OCI-M2 (cell line): ENCODE measurements at regions not wholly inside any gene's neighbourhood (a gene's known extent, or its start where the extent isn't known, plus 50 kb on each side); places are given as distances from the start of the nearest gene placed in this dataset.
A peak's percentile ranks its signal among the peaks of the same experiment; 100 is the strongest.

Experiments
- DNase-seq: peaks from one replicate; lab custom pipeline; 2025; ENCODE audit not compliant: unreplicated experiment; lab: John Stamatoyannopoulos, UW

DNA sequence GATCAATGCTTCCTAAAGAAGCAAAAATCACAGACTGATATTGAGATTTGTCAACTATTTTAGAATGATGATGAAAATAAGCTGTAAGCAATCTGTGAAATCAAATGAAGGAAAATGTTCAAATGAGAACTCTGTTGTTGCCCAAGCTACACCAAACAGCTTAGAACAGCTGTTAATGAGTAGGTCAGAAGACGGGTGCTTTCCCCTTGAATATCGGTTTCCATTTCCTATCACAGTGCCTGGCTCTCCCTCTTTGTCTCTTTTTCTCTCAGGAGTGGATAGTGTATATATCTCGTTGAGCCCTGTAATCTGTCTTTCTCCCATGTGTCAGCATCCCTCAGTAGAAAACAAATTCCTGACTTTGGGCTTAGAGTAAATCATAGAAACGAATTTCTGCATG is 1592.9 kb upstream of the TENM3 start:
- no peak for DNase-seq

- DNase-seq: no peak
These were observed 1590.7 kb upstream of the TENM3 start for GRCh38 chr4:180652533-180652932.

DNA sequence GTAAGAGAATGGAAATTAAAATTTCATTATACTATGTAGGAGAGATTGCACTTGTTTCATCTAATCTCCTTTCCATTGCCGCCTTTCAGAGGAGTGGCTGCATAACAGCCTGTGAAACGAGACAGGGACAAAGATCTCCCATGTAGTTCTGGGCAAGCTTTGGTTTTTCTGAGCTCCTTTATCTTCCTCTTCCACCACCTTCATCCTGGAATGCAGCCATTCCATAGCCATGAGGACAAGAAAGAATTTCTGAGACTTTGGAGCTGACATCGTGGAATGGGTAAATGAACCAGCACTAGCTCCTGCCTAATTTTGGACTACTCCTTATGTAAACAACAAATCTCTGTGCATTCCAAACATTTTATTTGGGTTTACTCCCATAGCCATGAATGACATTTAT is 1587.3 kb upstream of the TENM3 start:
- DNase-seq: no peak

GRCh38 chr4:180657881-180658280 is 1585.3 kb upstream of the TENM3 start:
- DNase-seq: no peak

- DNase-seq: peak; percentile 35
These were observed 1578.3 kb upstream of the TENM3 start for GRCh38 chr4:180664766-180665368.

GRCh38 chr4:180665481-180665880 is 1577.7 kb upstream of the TENM3 start:
- DNase-seq: no peak

- peak; percentile 5 for DNase-seq
These were observed 1577.0 kb upstream of the TENM3 start for GRCh38 chr4:180665994-180666824.

DNA sequence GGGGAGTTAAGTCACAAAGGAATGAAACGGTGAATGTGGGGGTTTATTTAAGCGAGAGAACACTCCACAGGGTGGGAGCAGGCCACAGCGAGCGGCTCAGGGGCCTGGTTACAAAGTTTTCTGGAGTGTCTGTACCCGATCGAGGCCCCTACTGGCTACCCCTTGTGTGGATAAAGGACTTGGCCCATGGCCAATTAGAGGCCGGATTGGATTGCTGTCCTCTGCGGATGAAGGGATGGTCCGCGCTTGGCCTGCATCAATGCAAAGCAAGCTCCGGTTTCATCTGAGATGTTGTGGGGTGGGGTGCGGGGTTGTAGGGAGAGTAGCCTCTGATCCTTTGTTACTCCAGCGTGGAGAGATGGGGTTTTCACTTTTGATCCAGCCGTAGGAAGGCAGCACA is 1574.5 kb upstream of the TENM3 start:
- DNase-seq: no peak

DNA sequence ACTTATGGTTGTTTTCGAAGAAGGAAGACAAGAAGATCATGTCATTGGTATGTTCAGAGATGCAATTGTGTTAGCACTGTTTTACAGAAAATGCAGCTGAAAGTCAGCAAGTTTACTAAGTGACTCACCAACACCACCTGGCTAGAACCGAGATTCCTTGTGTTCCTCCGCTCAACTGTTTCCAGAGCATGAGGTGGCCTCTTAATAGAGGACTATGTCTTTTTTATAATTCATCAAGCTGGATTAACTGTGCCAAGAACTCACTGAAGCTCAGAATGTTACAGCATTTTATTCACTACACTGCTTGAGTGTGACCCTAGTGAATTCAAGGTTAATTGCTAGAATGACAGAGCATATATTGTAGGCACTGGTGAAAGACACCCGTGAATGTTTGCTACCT is 1573.5 kb upstream of the TENM3 start:
- DNase-seq: no peak

DNA sequence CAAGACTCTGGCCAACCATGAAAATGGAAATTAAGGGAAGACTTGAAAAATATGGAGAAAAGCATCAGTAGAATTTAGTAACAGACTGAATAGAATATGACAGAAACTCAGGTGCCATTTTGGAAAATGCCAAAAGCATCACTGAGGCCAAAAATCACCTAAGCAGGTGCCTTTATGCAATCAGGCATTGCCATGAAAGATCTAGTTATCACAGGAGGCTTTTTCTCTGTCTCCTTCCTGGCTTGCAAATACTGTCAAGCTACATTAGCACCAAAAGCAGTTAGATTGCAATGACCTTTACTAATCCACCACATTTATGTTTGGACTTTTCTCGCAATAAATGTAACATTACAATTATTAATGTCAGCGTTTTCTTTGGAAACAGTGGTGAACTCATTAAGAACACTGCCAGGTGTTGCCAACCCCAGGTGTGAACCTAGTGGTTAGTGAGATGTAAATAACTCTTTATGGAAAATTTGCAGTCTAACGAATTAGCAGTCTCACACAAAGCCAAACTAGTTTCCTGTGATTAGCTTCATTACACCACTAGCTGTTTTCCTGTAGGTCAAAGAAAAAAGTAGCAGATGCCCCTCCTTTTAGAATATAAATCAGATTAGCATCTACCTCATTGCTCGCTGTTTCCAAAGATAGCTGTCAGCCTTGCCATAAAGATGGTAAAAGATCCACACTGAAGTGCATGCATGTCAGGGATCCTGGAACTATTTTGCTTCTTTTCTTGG is 1568.4 kb upstream of the TENM3 start:
- no peak for DNase-seq

DNA sequence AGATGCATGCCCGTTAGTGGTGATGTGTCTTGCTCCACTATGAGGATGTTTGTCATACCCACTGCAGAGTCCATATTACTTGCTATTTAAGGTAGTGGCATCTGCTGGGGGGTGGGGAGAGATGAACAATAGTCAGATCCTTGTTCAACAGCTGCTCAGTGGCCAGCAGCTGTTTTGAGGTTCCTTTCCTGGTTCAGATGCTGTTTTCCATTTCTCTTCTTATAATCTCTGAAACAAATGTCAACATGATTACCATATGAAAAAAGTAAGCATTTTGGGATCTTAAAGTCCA is 1567.9 kb upstream of the TENM3 start:
- DNase-seq: no peak

GRCh38 chr4:180680305-180680704 is 1562.9 kb upstream of the TENM3 start:
- no peak for DNase-seq

DNA sequence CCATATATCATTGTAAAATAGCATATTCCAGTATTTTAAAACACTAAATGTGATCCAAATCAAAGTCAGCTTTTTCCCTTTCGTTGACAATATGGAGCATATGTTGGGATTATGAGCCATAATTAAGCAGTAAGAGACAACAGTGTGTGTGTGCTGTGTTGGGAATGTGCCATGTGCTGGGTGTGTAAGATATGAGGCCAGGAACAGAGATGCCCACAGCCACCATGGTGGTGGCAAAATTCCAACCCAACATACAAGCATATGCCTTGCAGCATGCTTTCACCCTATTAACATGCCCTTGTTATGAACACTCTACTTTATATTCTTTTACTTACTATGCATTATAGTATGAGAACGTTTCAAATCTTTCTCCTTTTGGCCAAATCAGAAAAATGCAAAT is 1560.4 kb upstream of the TENM3 start:
- DNase-seq: no peak

GRCh38 chr4:180683186-180683585 is 1560.0 kb upstream of the TENM3 start:
- DNase-seq: no peak

- no peak for DNase-seq
These were observed 1554.7 kb upstream of the TENM3 start for GRCh38 chr4:180688480-180688879.

- DNase-seq: no peak
These were observed 1548.3 kb upstream of the TENM3 start for GRCh38 chr4:180694875-180695274.

DNA sequence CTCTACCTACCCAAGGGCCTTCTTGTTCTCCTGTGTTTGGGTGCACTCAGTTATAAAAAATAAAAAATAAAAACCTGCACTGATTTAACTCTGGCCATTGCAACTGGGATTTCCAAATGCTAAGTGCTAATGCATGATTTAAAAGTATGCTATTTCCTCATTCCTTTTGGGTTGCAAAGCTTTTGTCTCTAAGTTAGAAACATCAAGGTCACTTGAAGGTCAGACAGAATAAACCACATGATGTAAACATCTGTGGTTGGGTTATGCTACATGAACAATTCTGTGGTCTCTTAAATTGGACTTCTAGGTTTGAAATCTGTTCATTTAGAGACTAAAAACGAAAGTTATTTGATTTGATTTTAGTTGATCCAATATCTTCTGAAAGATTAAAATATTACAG is 1547.4 kb upstream of the TENM3 start:
- DNase-seq: no peak

GRCh38 chr4:180696460-180697092 is 1546.6 kb upstream of the TENM3 start:
- DNase-seq: no peak

- DNase-seq: no peak
These were observed 1544.5 kb upstream of the TENM3 start for GRCh38 chr4:180698550-180699195.

DNA sequence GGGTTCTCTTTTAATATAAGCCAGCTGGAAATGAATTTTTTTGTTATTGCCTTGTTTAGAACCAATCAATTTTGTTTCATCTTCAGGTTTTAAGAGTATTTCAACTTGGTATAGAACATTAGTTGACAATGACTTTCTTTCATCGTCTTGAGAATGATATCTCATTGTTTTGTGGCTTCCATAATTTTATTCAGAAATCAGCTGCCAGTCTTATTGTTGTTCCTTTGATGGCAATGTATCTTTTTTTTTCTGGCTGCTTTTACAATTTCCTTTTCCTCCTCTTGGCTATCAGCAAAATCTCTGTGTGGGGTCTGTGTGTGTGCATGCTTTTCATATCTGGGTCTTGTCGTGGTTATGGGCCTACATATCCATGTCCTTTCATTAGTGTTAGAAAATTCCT is 1536.4 kb upstream of the TENM3 start:
- no peak for DNase-seq

DNA sequence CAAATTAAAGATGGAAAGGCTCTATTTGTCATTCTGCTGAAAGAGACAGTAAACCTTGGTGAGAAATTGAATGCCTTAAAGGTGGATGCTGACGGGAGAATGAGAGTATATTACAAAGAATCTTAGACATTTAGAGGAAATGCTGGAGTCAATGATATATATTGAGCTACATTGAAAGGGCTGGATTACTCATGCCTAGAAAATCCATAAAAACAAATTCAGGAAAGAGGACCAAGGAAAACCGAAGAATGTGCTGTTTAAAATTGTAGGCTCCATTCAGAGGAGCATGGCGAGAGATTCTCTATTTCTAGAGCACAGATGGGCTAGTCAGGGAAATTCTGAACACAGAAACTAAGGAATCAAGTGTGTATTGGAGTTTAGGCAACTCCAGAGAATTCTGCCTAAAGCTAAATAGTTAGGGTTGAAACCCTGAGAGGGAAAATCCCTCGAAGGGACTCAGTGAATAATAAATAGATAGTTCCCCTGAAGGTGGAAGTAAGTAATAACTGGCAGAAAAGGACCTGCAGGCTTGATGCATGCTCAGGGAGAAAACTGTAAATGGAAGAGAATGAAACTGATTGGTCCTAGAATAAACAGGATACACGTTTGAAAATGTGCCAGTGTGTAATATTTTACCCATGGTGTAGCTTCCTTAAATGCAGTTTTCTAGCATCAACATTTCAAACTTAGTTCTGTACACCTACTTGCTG is 1532.4 kb upstream of the TENM3 start:
- DNase-seq: no peak
